ENCODE measurements at regions not wholly inside any gene's neighbourhood (a gene's known extent, or its start where the extent isn't known, plus 50 kb on each side); places are given as distances from the start of the nearest gene placed in this dataset.

GRCh38 chr1:224866940-224867339 lies 62.5 kb upstream of the DNAH14 start:
- no peak for TF ChIP-seq CTCF (IDR thresholded peaks at IDR 0.05)
- no peak for TF ChIP-seq ZFX (IDR thresholded peaks at IDR 0.05; ENCODE audit: borderline replicate concordance)
